ENCODE measurements at regions not wholly inside any gene's neighbourhood (a gene's known extent, or its start where the extent isn't known, plus 50 kb on each side); places are given as distances from the start of the nearest gene placed in this dataset.
A peak's percentile ranks its signal among the peaks of the same experiment; 100 is the strongest.

- FAIRE-seq = no peak
- DNase-seq (ENCODE audit: extremely low spot score, insufficient read length, low read depth) = no peak
Observed at GRCh38 chr10:3853547-3854303, 68.7 kb upstream of the KLF6 start.

DNA sequence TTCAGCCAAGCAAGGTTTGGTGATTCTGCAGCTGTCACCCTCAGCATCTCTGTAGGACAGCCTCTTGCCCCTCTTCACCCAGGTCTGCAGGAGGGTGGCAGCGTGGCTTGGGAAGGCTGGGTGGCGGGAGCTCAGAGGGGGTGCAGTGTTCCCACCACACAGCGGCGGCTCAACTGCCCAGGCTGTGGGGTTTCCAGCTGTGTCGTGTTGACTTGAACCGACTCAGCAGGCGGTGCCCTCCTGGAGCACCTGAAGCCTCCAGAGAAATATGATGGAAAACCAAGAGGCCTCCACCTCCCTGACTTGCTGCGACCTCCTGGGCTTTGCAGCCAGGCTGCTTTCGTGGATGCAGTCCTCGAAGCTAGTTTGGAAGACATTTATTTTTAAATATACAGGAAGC, 68.0 kb upstream of the KLF6 start:
- FAIRE-seq = no peak
- DNase-seq (ENCODE audit: extremely low spot score, insufficient read length, low read depth) = no peak

DNA sequence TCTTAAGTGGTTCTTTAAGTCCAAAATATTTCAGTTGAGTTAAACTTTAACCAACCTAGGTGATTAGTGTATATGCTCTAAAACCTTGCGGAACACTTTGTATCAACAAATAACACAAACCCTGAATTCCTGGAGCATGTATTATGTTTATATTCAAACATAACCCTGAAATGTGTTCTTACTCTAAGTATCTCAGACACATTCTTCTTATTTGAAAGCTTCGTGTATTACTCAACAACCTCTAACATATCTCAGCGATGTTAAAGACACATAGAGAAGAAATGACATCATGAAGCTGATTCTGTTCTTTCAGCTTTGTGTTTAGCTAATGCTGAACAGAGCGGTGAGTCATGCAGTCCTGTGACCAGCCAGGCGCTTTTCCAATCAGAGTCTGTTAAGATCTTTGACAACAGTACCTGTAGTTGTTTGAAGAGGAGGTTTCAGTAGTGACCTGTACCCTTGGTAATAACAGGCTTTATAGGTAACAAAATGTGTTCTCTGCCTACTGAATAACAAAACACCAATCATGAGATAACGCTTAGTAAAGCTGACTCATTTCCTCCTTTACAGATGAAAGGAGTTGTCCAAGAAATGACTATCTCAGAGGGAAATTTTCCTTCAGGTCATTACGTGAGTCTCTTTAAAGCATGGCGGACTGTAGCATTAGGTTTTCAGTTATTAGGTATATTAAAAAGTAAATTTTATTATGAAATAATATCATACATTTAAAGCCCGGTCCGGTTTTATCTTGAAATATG, 67.3 kb upstream of the KLF6 start:
- no peak for DNase-seq (ENCODE audit: extremely low spot score, insufficient read length, low read depth)
- peak; percentile 91 for FAIRE-seq

GRCh38 chr10:3850999-3851937, 66.3 kb upstream of the KLF6 start:
- DNase-seq (ENCODE audit: extremely low spot score, insufficient read length, low read depth) (no peak), FAIRE-seq (peak; percentile 88)

- DNase-seq (ENCODE audit: extremely low spot score, insufficient read length, low read depth) = no peak
- no peak for FAIRE-seq
Observed at GRCh38 chr10:3848775-3849635, 64.0 kb upstream of the KLF6 start.

DNA sequence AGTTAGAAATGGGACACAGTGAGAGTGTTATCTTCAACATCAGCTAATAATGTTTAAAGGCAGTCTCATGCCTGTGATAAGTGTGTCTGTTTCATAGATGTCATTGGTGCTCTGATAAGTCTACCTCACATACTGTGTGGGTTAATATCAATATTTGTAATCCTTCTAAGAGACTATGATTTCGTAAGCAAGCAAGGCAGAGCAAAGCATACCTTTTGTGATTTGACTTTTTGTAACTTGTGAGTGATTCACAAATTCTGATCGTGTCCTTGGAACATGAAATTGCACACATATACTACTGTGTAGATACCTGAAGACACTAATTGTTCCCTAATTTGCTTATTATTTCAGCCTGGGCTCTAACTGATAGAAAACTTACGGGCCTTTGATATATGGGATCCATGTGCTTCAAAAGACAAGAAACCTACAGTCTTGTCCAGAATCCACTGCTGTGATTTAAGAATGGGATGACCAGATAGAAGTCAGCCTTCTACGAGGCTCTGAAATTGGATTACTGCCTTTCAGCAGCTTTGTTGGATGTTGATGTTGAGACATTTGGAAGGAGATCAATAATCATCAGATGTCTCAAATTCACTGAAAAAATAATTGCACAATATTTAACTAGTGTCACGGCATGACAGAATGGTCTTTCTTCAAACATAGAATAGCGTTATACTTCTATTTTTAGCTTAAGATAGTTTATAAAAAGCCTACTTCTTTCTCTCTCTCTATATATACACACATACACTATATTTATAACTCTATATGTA, 63.2 kb upstream of the KLF6 start:
- FAIRE-seq (no peak), DNase-seq (ENCODE audit: extremely low spot score, insufficient read length, low read depth) (no peak)

DNA sequence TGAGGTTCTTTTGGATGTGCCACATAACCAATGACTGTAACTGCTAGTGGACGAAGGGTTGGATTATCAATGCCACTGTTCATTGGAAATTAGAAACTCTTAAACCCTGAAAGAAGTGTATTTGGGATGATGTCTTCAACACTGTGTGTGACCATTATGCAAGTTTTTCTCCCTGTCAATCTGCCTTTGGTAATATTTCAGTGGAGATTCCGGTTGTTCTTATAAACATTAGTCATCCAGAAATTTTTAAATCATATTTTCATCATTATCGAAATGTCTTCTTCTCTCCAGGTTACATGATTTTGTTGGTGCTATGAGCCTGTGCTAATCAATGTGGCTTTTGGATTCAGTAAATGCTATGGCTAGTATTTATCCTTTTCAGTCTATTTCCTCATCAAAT, 61.7 kb upstream of the KLF6 start:
- FAIRE-seq (no peak), DNase-seq (ENCODE audit: extremely low spot score, insufficient read length, low read depth) (no peak)

DNA sequence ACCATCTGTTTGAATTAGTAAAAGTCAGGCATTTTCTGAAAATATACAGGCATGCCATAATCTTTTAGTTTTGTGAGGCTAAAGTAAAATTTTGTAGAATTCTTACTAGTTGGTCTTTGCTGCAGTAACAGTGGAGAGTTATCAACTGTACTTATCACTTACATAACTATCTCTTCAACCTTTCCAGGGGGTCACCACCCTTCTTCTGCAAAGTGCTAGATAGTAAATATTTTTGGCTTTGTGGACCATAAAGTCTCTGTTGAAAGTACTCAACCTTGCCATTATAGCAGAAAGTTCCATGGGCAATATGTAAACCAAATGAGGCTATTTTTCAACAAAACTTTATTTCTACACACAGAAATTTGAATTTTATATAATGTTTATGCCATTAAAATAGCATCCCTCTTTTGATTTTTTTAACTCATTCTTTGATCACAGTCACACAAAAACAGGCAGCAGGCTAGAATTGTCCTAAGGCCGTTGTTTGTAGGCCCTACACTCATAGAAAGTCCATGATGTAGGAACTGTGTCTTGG, 59.5 kb upstream of the KLF6 start:
- FAIRE-seq (no peak), DNase-seq (ENCODE audit: extremely low spot score, insufficient read length, low read depth) (no peak)

GRCh38 chr10:3838460-3839437, 53.7 kb upstream of the KLF6 start:
- DNase-seq (ENCODE audit: extremely low spot score, insufficient read length, low read depth) = no peak
- FAIRE-seq = peak; percentile 15

DNA sequence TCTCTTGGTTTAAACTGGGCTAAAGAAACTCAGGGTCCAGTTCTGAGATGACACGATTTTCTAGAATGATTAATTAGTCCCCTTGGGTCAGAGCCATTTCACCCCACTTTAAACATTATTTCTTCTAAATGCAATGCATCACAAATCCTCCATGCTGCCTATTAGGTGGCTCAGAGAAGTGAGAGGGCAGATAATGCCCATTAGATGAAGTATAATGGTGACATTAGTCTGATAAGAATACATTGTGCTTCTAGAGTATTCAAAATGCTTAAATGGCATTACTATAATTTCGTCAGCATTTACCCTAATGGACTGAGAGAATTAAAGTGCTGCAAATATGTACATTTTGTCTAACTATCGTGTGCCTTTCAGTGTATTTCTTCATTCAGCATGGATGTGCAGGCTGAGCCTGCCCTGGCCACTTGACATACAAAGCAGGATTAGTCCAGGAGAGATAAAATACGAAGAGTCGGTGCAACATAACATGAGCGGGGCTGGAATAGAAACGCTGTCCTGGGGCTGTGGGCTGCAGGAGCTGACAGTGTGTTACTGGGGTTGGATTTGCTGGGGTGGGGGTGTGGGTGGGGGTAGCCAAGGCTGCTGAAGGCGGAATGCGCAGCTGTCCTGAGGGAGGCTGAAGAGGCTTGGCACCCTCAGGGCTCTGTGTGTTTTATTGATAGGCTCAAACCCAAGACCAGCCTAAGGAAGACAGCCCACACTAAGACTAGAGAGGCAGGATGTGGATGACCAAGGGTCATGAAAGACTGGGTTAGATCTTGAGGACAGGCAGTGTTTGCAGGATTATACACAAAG, 52.8 kb upstream of the KLF6 start:
- FAIRE-seq (no peak), DNase-seq (ENCODE audit: extremely low spot score, insufficient read length, low read depth) (no peak)

DNA sequence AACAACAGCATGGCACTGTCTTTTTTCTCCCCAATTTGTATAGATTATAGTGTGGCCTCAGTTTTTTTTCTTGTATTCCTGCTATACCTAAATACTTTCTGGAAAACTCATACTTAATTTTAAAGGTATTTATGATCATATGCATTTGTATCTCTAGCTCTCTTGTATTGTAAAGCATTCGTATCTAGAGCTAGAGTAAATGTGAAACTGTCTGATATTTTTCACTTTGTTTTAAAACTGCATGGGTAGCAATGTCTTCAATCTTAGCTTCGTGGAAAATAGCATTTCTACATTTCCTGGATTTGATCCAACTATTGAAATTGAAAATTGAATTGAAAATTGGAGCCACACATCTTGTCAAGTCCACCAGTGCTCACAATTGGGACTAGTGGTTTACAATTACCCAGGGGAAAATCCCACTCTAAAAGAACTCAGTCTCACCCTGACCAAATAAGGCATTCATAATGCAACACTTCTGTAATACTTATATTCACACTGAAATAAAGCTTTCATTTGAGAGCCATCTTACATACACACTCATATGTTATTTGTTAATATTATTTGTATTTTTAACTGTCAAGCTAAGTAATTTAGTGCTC, 51.3 kb upstream of the KLF6 start:
- peak; percentile 77 for FAIRE-seq
- DNase-seq (ENCODE audit: extremely low spot score, insufficient read length, low read depth) = no peak

DNA sequence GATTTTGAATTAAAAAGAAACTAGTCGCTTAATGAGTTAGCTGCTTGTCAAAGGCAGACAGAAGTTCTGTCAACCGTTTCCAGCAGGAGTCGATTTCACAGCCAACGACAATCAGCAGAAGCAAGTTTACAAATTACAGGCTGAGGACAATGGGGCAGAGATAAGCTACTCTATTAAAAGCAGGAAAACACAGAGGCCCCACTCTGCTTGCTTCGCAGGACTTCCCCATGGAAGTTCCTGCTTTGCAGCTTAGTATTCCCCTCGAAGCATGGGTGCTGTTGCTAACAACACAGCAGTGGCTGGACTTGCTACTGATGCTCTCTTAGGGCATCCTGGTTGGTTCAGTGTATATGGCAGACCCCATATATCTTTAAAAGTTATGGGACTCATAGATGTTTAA, 50.8 kb upstream of the KLF6 start:
- DNase-seq (ENCODE audit: extremely low spot score, insufficient read length, low read depth) = no peak
- FAIRE-seq = peak; percentile 83

DNA sequence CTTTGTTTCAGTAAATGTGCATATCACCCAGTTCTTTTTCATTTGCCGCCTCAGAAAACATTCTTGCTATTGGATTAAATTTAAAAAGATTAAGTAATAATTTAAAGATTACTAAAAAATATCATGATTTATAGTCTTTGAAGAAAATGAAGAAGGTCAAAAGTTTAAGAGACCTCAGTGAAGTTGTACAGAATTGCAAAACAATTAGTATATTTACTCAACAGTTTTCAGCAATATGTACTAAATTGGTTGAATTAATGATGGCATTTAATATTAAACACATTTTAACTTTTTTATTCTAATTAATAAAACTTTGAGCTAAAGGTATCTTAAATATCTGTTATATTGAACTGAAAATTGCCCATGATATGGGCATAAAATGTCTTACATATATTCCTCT, 49.9 kb upstream of the KLF6 start:
- no peak for FAIRE-seq

More for the DNA sequence above, 49.9 kb upstream of the KLF6 start:
- DNase-seq (ENCODE audit: extremely low spot score, insufficient read length, low read depth) = no peak

All from GM18507 (cell line).